OCI-LY7 (cell line): ENCODE measurements at regions not wholly inside any gene's neighbourhood (a gene's known extent, or its start where the extent isn't known, plus 50 kb on each side); places are given as distances from the start of the nearest gene placed in this dataset.

Experiments used
- BruUV-seq: library from RNA; stranded (reverse); fragments of 400-500 nt; replicated peaks from 2 replicates; lab custom pipeline; 2021; lab: Mats Ljungman, UMichigan
- CTCF ChIA-PET: fragments of 300-600 bp; sonication (Branson Sonifier 250); formaldehyde crosslinking; loops from one replicate; lab custom pipeline; 2022; ENCODE audit warnings: antibody characterized with exemption; ENCODE audit not compliant: unreplicated experiment; lab: Charles Lee
- POLR2A ChIA-PET: fragments of 300-600 bp; sonication (Branson Sonifier 250); formaldehyde crosslinking; loops from one replicate; lab custom pipeline; 2022; ENCODE audit warnings: antibody characterized with exemption; lab: Charles Lee
- DNase-seq: peaks from one replicate; pipeline ENCODE4 v3.0.0-alpha.2; 2015; ENCODE audit warnings: low spot score
- H2AFZ ChIP-seq: fragments of 200-600 bp; sonication (generic), shearing (Covaris generic); 2 replicates; pipeline ENCODE4 v1.6.1; 2014; ENCODE audit warnings: mild to moderate bottlenecking, antibody characterized with exemption, low read length, moderate library complexity
- H3K27ac ChIP-seq: fragments of 200-600 bp; sonication (generic); 2 replicates; pipeline ENCODE4 v1.5.1; 2014; ENCODE audit warnings: mixed run types, low read depth, mild to moderate bottlenecking, moderate library complexity, low read length, inconsistent platforms; ENCODE audit not compliant: poor library complexity, severe bottlenecking
- H3K36me3 ChIP-seq: fragments of 200-600 bp; sonication (generic); 2 replicates; pipeline ENCODE4 v1.6.1; 2014; ENCODE audit warnings: mild to moderate bottlenecking, antibody characterized with exemption, low read length, moderate library complexity, mixed read lengths; ENCODE audit not compliant: insufficient read depth
- H3K4me1 ChIP-seq: fragments of 200-600 bp; sonication (generic); 2 replicates; pipeline ENCODE4 v1.5.1; 2014; ENCODE audit warnings: mild to moderate bottlenecking, low read length; ENCODE audit not compliant: insufficient read depth, poor library complexity, severe bottlenecking
- H3K4me2 ChIP-seq: fragments of 200-600 bp; sonication (generic); 2 replicates; pipeline ENCODE4 v1.6.1; 2014; ENCODE audit warnings: mild to moderate bottlenecking, low read length
- H3K4me3 ChIP-seq: fragments of 200-600 bp; sonication (generic); 2 replicates; pipeline ENCODE4 v1.5.1; 2014; ENCODE audit warnings: mild to moderate bottlenecking, low read depth, low read length; ENCODE audit not compliant: poor library complexity, severe bottlenecking
- H3K79me2 ChIP-seq: fragments of 200-600 bp; sonication (generic); 2 replicates; pipeline ENCODE4 v1.6.1; 2016; ENCODE audit warnings: low read depth, mild to moderate bottlenecking, low read length, moderate library complexity, mixed read lengths; ENCODE audit not compliant: insufficient read depth
- H3K9me2 ChIP-seq: fragments of 200-600 bp; sonication (generic); 2 replicates; pipeline ENCODE4 v1.6.1; 2016; ENCODE audit warnings: mild to moderate bottlenecking, low read length, mixed read lengths; ENCODE audit not compliant: insufficient read depth
- H3K9me3 ChIP-seq: fragments of 200-600 bp; sonication (generic); 2 replicates; pipeline ENCODE4 v1.6.1; 2014; ENCODE audit warnings: mild to moderate bottlenecking, mixed run types, low read length, mixed read lengths
- H4K20me1 ChIP-seq: fragments of 200-600 bp; sonication (generic); 2 replicates; pipeline ENCODE4 v1.6.1; 2014; ENCODE audit warnings: mild to moderate bottlenecking, antibody characterized with exemption, low read length, moderate library complexity, mixed read lengths; ENCODE audit not compliant: insufficient read depth
- EZH2phosphoT487 ChIP-seq: fragments of 200-600 bp; sonication (generic); IDR thresholded peaks from 2 replicates; pipeline ENCODE4 v1.6.1; 2018; ENCODE audit warnings: low read depth, borderline replicate concordance, mild to moderate bottlenecking, mixed run types, antibody characterized with exemption, low read length, moderate library complexity, mixed read lengths
- intact Hi-C: fragments of 100-400 bp; cut with micrococcal nuclease; formaldehyde crosslinking; loops from one replicate; pipeline ENCODE4 v1.10.0; 2022; ENCODE audit not compliant: unreplicated experiment
- TF ChIP-seq, protein P1 (sequence below): fragments of 200-600 bp; sonication (generic); conservative IDR thresholded peaks from 2 replicates; pipeline ENCODE4 v1.5.1; 2014; ENCODE audit warnings: mild to moderate bottlenecking, antibody characterized with exemption, low read length, moderate library complexity, mixed read lengths

DNA sequence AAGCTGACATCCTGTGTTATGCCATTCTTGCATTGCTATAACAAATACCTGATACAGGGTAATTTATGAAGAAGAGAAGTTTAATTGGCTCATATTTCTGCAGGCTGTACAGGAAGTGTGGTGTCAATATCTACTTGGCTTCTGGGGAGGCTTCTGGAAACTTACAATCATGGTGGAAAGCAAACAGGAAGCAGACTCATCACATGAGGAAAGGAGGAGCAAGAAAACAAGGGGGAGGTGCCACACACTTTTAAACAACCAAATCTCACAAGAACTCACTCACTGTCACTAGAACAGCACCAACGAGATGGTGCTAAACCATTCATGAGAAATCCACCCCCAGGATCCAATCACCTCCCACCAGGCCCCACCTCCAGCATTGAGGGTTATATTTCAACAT, 143.1 kb upstream of the GGTLC1 start:
- Histone ChIP-seq H3K4me1 (no peaks in the 10 kb centered on the region), H3K27ac (no peak overlapping the region), H3K4me3 (no peak overlapping the region), H4K20me1 (no peaks in the 10 kb centered on the region), H3K9me2 (no peaks in the 10 kb centered on the region), H3K9me3 (no peaks in the 10 kb centered on the region), H3K4me2 (no peak overlapping the region), H3K36me3 (no peaks in the 10 kb centered on the region), H3K79me2 (no peaks in the 10 kb centered on the region), H2AFZ (no peak overlapping the region)
- DNase-seq: no peak
- intact Hi-C loops: no loop called here
- BruUV-seq: no TSS peak
- POLR2A ChIA-PET: no interaction called here
- TF ChIP-seq, protein P1, sequence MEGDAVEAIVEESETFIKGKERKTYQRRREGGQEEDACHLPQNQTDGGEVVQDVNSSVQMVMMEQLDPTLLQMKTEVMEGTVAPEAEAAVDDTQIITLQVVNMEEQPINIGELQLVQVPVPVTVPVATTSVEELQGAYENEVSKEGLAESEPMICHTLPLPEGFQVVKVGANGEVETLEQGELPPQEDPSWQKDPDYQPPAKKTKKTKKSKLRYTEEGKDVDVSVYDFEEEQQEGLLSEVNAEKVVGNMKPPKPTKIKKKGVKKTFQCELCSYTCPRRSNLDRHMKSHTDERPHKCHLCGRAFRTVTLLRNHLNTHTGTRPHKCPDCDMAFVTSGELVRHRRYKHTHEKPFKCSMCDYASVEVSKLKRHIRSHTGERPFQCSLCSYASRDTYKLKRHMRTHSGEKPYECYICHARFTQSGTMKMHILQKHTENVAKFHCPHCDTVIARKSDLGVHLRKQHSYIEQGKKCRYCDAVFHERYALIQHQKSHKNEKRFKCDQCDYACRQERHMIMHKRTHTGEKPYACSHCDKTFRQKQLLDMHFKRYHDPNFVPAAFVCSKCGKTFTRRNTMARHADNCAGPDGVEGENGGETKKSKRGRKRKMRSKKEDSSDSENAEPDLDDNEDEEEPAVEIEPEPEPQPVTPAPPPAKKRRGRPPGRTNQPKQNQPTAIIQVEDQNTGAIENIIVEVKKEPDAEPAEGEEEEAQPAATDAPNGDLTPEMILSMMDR: no peak
- TF ChIP-seq EZH2phosphoT487: no peak
- CTCF ChIA-PET: no interaction called here

DNA sequence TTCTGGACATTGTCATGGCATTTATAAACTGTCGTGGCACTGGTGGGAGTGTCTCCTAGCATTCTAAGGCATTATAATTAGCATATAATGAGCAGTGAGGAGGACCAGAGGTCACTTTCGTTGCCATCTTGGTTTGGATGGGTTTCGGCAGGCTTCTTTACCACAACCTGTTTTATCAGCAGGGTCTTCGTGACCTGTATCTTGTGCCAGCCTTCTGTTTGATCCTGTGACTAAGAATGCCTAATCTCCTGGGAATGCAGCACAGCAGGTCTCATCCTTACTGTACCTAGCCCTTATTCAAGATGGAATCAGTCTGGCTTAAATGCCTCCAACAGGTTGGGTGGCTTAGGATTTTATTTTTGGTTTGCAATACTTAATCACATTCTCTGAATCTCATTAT, 142.7 kb upstream of the GGTLC1 start:
- BruUV-seq: no TSS peak
- no peak overlapping the region for H3K27ac ChIP-seq
- no peaks in the 10 kb centered on the region for H3K9me3 ChIP-seq
- no peaks in the 10 kb centered on the region for H3K36me3 ChIP-seq
- no peak for DNase-seq
- no peaks in the 10 kb centered on the region for H3K9me2 ChIP-seq
- H2AFZ ChIP-seq: no peak overlapping the region
- ChIA-PET CTCF (no interaction called here), POLR2A (no interaction called here)
- intact Hi-C loops: no loop called here
- no peaks in the 10 kb centered on the region for H3K4me1 ChIP-seq
- H3K4me3 ChIP-seq: no peak overlapping the region
- H4K20me1 ChIP-seq: no peaks in the 10 kb centered on the region
- no peak overlapping the region for H3K4me2 ChIP-seq
- no peak for TF ChIP-seq EZH2phosphoT487
- TF ChIP-seq, protein P1: no peak
- no peaks in the 10 kb centered on the region for H3K79me2 ChIP-seq

GRCh38 chr20:24129641-24130040, 141.1 kb upstream of the GGTLC1 start:
- CTCF ChIA-PET: no interaction called here
- Histone ChIP-seq H3K79me2 (no peaks in the 10 kb centered on the region), H4K20me1 (no peaks in the 10 kb centered on the region), H3K4me3 (no peak overlapping the region), H3K36me3 (no peaks in the 10 kb centered on the region), H3K9me3 (no peaks in the 10 kb centered on the region), H3K9me2 (no peaks in the 10 kb centered on the region), H3K27ac (no peak overlapping the region), H3K4me2 (no peak overlapping the region), H3K4me1 (no peaks in the 10 kb centered on the region), H2AFZ (no peak overlapping the region)
- POLR2A ChIA-PET: no interaction called here
- no peak for TF ChIP-seq EZH2phosphoT487
- TF ChIP-seq, protein P1: no peak
- DNase-seq: no peak
- intact Hi-C loops: no loop called here
- BruUV-seq: no TSS peak
